Sciatic nerve (tissue), 2 donors: ENCODE measurements at regions not wholly inside any gene's neighbourhood (a gene's known extent, or its start where the extent isn't known, plus 50 kb on each side); places are given as distances from the start of the nearest gene placed in this dataset.
"Not testable (repeated sequence)": the region's sequence is repeated elsewhere in the genome, so short reads cannot be mapped to it uniquely, and the experiment has no call there.

Experiments used
- ATAC-seq: fragments of 200-7000 bp; cut with Tn5 transposase; one replicate; pipeline ENCODE4 v1.9.1; 2020; ENCODE audit warnings: mild to moderate bottlenecking, moderate library complexity
- DNase-seq: peaks from one replicate; pipeline ENCODE4 v3.0.0-alpha.2; 2020; ENCODE audit warnings: low spot score
- intact Hi-C: fragments of 100-400 bp; cut with DNase I; formaldehyde crosslinking; loops from one replicate; pipeline ENCODE4 v1.14.2; 2022
- donor health status: DM: no; HTN: no; CAD: no.
- donor health status: DM: no; HTN: no; CAD: no.

GRCh38 chr15:21174761-21175160 lies 265.5 kb downstream of the POTEB3 start:
- intact Hi-C loops, DNase-seq, ATAC-seq: not testable (repeated sequence)

GRCh38 chr15:21151203-21151966 lies 285.3 kb upstream of the POTEB2 start:
- ATAC-seq, DNase-seq, intact Hi-C loops: not testable (repeated sequence)

GRCh38 chr15:21148136-21148535 lies 282.0 kb upstream of the POTEB2 start:
- ATAC-seq, DNase-seq, intact Hi-C loops: not testable (repeated sequence)

- DNase-seq, intact Hi-C loops, ATAC-seq: not testable (repeated sequence)
These were observed 267.8 kb upstream of the POTEB2 start for GRCh38 chr15:21133893-21134292.

GRCh38 chr15:21112271-21113053 lies 246.3 kb upstream of the POTEB2 start:
- peak; percentile 61 for DNase-seq
- ATAC-seq, intact Hi-C loops: not testable (repeated sequence)

GRCh38 chr15:21111861-21112260 lies 245.7 kb upstream of the POTEB2 start:
- peak; percentile 78 for DNase-seq
- intact Hi-C loops, ATAC-seq: not testable (repeated sequence)

GRCh38 chr15:21111172-21111571 lies 245.1 kb upstream of the POTEB2 start:
- ATAC-seq, intact Hi-C loops: not testable (repeated sequence)
- DNase-seq: peak; percentile 47

- peak; percentile 85 for DNase-seq
- ATAC-seq, intact Hi-C loops: not testable (repeated sequence)
These were observed 244.2 kb upstream of the POTEB2 start for GRCh38 chr15:21110187-21110804.

- ATAC-seq, DNase-seq, intact Hi-C loops: not testable (repeated sequence)
These were observed 242.3 kb upstream of the POTEB2 start for GRCh38 chr15:21108384-21108783.

- ATAC-seq, intact Hi-C loops: not testable (repeated sequence)
- DNase-seq: peak; percentile 69
These were observed 241.6 kb upstream of the POTEB2 start for GRCh38 chr15:21107399-21108381.

GRCh38 chr15:21096599-21096998 lies 230.5 kb upstream of the POTEB2 start:
- intact Hi-C loops, DNase-seq, ATAC-seq: not testable (repeated sequence)

- DNase-seq, intact Hi-C loops, ATAC-seq: not testable (repeated sequence)
These were observed 213.4 kb upstream of the POTEB2 start for GRCh38 chr15:21079544-21079943.

GRCh38 chr15:21068917-21069316 lies 202.8 kb upstream of the POTEB2 start:
- ATAC-seq, DNase-seq: not testable (repeated sequence)

GRCh38 chr15:21063512-21063911 lies 197.4 kb upstream of the POTEB2 start:
- not testable (repeated sequence) for ATAC-seq, DNase-seq

More at GRCh38 chr15:21068917-21069316, 202.8 kb upstream of the POTEB2 start:
- intact Hi-C loops: not testable (repeated sequence)

GRCh38 chr15:21062619-21063163 lies 196.6 kb upstream of the POTEB2 start:
- DNase-seq, intact Hi-C loops, ATAC-seq: not testable (repeated sequence)

More at GRCh38 chr15:21063512-21063911, 197.4 kb upstream of the POTEB2 start:
- intact Hi-C loops: not testable (repeated sequence)

GRCh38 chr15:21051866-21052265 lies 185.8 kb upstream of the POTEB2 start:
- DNase-seq, intact Hi-C loops, ATAC-seq: not testable (repeated sequence)

- DNase-seq, ATAC-seq, intact Hi-C loops: not testable (repeated sequence)
These were observed 165.6 kb upstream of the POTEB2 start for GRCh38 chr15:21031703-21032102.

- intact Hi-C loops, ATAC-seq, DNase-seq: not testable (repeated sequence)
These were observed 162.9 kb upstream of the POTEB2 start for GRCh38 chr15:21029001-21029400.
